NCI-H82 (cell line): ENCODE measurements at regions not wholly inside any gene's neighbourhood (a gene's known extent, or its start where the extent isn't known, plus 50 kb on each side); places are given as distances from the start of the nearest gene placed in this dataset.
"Not testable (repeated sequence)": the region's sequence is repeated elsewhere in the genome, so short reads cannot be mapped to it uniquely, and the experiment has no call there.

Experiments used
- DNase-seq: peaks from one replicate; lab custom pipeline; 2025; lab: John Stamatoyannopoulos, UW

DNA sequence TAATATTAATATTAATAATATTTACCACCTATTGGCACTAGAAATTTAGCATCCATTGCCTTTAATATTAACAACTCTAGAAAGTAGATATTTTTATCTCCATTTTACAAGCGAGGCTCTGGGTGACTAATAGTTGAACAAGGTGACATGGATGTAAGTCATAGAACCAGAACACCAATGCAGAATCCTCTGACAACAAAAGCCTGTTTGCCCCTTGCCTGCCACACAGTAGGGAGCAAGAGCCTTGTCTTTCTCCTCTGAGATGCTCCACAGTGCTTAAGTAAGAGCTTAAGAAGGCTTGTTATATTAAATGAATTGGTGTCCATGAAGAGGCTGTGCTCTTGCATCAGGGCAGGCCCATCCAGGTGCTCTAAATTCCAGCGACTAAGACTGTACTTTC is 51.2 kb upstream of the LBX1 start:
- peak; percentile 27 for DNase-seq

- DNase-seq = not testable (repeated sequence)
These were observed 51.7 kb upstream of the LBX1 start for GRCh38 chr10:101280921-101281320.

- DNase-seq = peak; percentile 91
These were observed 53.7 kb upstream of the LBX1 start for GRCh38 chr10:101282947-101283346.

DNA sequence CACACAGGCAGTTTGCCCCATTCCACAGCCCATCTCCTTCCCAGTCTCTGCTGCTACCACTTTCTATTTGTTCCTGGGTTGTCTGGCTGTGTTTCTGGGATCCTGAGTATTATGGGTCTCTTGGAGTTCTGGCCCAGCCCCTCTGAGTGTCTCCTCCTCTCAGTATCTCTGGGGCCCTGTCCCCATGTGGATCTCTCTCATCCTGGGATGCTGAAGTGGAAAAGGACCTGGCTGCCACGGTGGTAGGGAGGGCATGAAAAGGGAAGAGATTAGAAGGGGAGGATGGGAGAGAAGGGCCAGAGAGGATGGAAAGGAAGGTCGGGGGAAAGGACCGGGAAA is 54.5 kb upstream of the LBX1 start:
- no peak for DNase-seq

DNA sequence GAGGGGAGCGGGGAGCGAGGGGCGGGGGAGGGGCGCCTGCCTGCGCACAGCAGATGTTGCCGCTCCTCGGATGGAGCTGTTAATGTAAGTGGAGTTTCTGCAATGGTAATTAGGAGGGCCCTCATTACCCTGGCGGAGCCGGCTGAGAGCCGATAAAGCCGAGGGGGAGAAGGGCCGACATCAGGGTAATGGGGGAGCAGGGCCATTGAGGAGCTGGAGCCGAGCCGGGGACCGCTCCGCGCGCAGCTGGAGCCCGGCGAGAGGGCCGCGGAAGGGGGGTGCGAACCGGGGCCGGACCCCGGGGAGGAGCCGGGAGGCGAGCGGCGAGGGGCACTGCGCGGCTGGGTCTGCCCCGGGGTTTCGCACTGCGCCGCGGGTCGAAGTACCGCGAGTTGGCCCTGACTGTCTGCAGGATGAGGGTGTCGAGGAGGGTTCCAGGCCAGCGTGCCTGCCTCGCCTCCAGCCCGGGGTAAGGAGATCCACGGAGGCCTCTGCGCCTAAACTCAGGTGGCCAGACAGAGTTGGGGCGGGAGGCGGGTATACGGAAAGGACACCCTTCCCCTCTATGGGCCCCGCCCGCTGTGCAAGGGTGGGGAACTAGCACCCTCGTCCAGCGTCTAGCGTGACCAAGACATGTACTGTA is 55.0 kb upstream of the LBX1 start:
- DNase-seq = peak; percentile 83

GRCh38 chr10:101284744-101285463 is 55.6 kb upstream of the LBX1 start:
- no peak for DNase-seq

- peak; percentile 85 for DNase-seq
These were observed 56.3 kb upstream of the LBX1 start for GRCh38 chr10:101285519-101286070.

DNA sequence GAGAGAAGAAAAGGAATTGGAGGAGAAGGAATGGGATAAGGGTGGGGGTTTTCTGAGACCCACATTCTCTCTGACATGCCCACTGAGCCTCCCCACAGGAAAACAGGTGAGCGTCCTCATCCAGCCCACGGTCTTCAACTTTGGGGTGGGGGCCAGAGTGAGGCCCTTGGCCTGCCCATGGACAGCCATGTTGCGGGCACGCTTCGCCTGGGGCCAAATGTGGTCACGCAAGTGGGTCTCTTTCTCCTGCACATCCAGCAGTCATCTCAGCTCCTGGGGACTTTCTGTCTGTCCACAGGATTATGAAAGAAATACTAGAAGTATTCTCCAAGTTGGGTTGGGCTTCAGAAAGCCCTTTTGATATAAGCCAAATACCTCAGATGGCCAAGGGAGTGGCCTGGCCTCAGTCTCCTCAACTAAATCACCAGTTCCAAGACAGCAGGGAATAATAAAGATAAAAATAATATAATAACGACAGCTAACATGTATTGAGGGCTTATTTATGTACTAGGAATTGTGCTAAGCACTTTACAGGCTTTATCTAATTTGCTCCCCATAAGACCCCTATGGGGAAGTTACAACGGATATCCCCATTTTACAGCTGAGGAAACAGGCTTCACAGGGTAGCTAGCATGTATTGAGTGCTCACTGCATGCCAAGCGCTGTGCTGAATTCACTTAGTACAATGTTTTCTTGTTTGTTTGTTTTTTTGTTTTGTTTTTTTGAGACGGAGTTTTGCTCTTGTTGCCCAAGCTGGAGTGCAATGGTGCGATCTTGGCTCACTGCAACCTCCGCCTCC is 57.2 kb upstream of the LBX1 start:
- no peak for DNase-seq

- no peak for DNase-seq
These were observed 58.1 kb upstream of the LBX1 start for GRCh38 chr10:101287183-101287996.

- peak; percentile 61 for DNase-seq
These were observed 58.9 kb upstream of the LBX1 start for GRCh38 chr10:101287997-101288635.

DNA sequence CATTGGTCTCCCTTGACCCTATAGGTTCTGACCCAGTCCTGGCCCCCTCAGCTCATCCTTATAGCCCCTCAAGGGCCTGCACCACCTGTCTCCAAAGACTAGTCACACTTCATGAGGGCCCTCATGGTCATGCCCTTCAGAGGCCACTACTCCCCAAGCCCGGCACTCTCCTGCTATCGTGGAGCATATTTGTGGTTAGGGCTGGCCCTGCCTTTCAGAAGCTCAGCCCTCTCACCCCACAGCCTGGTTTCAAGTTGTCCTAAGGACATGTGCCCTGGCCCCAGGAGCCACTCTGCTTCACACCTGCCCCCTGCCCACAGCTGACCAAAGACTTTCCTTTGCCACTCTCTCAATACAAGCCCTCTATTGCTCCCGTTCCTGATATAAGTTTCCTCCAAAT is 60.3 kb upstream of the LBX1 start:
- no peak for DNase-seq

GRCh38 chr10:101290431-101290830 is 61.2 kb upstream of the LBX1 start:
- no peak for DNase-seq

DNA sequence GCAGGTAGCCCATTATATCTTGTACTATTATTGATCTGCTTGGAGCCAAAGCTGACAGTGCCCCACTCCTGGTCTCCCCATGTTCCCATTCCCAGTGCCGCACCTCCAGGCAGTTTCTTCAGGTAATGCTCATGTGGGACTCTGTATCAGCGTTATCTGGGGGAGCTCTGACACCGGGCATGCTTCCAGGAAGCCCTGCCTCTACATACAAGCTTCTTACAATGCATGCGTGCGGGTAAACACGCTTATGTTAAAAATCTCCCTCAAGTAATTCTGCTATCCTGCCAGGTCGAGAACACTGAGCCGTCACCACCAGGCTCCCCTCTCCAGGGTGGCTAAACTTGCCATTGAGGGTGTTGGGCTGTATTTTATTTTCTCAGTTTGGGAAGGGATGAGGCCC is 61.6 kb upstream of the LBX1 start:
- no peak for DNase-seq

GRCh38 chr10:101291331-101292193 is 62.3 kb upstream of the LBX1 start:
- DNase-seq = peak; percentile 93

DNA sequence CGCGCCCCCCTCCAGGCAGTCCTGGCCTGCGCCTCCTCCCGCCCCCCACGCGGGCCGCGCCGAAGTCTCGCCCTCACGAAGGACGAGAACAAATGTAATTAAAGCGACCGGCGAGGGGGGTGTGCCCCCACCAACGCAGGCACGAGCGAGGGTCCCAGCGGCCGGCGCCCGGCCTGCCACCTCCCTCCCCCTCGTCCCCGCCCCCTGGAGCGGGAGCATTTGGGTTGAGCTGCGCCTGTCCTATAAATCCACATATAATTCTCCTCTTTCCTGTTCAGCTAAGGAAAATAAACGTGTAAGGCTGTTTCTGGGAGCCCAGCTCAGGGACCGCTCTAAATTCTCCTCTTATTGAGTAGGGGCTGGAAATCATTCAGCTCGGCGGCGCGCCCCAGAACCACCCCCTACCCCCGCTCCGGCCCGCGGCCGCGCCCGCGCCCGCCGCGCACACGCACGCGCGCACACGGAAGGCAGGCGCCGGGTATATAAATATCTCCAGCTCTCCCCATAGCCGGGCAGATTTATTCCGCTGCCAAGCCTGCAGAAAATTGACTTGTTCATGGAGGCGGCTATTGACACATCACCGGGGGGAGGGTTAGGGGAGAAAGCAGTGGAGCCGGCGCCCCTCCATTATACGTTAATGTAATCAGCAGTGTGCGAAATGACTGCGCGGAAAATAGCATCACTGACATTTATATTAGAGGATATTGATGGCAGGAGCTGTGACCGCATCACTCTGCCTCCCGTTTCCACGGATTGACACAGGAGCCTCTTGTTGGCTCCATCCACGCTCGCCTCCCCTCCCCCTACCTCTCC is 61.6 kb upstream of the BTRC start:
- DNase-seq = peak; percentile 82

DNA sequence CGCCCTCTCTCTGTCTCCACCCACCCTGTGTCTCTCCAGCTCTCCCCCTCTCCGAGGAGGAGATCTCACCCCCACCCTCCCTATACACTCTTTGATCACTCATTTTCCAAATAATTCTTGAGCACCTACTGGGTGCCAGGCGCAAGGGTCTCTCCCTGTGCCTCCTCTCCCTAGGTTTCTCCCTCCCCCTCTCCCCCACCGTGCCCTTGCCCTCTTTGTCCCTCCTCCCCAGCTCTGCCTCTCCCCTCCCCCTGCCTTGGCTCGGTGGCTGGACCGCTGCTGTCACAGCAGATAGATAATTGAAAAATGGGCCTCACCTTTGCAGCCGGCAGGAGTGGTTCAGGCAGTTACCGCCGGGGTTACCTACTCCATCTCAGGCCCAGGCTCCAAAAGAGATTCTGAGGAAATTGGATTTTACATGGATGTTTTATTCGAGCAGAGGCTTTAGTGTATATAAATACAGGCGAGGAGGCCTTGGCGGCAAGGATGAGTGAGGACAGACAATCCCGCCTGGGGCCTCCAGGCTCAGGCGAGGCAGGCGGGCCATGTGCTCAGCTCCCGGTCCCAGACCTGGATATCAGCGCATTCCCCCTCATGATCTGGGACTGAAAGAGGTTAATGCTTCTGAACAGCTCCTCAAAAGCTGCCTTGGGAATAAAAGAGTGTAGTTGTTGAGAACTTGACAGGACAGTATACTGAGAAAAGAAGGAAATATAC is 60.8 kb upstream of the BTRC start:
- peak; percentile 92 for DNase-seq

GRCh38 chr10:101294109-101294508 is 59.9 kb upstream of the BTRC start:
- DNase-seq = no peak

- DNase-seq = peak; percentile 65
These were observed 58.7 kb upstream of the BTRC start for GRCh38 chr10:101295261-101295660.
